Activated CD4-positive, alpha-beta memory T cell treated with anti-CD3 and anti-CD28 coated beads for 36 hours (primary cell): ENCODE measurements at regions not wholly inside any gene's neighbourhood (a gene's known extent, or its start where the extent isn't known, plus 50 kb on each side); places are given as distances from the start of the nearest gene placed in this dataset.

Experiments
- CTCF ChIA-PET: fragments of 350-600 bp; sonication (Branson Sonifier 250); formaldehyde crosslinking; loops from one replicate; lab custom pipeline; 2021; ENCODE audit warnings: antibody characterized with exemption, inconsistent platforms; lab: Charles Lee
- POLR2A ChIA-PET: fragments of 350-600 bp; sonication (Branson Sonifier 250); formaldehyde crosslinking; loops from one replicate; lab custom pipeline; 2021; ENCODE audit warnings: antibody characterized with exemption; lab: Charles Lee
- DNase-seq: peaks from one replicate; pipeline ENCODE4 v3.0.0-alpha.2; 2020
- H3K27ac Mint-ChIP-seq: one replicate; pipeline ENCODE4 v1.8.0; 2021; ENCODE audit warnings: mixed read lengths
- H3K27me3 Mint-ChIP-seq: one replicate; pipeline ENCODE4 v1.8.0; 2021; ENCODE audit warnings: mixed read lengths
- H3K36me3 Mint-ChIP-seq: one replicate; pipeline ENCODE4 v1.8.0; 2021; ENCODE audit warnings: mixed read lengths
- H3K4me1 Mint-ChIP-seq: one replicate; pipeline ENCODE4 v1.8.0; 2021; ENCODE audit warnings: low read depth, mixed read lengths
- H3K4me3 Mint-ChIP-seq: one replicate; pipeline ENCODE4 v1.8.0; 2021; ENCODE audit warnings: mild to moderate bottlenecking, mixed read lengths
- H3K9me3 Mint-ChIP-seq: one replicate; pipeline ENCODE4 v1.8.0; 2021; ENCODE audit warnings: mixed read lengths
- intact Hi-C: fragments of 100-400 bp; cut with micrococcal nuclease; formaldehyde crosslinking; loops from one replicate; pipeline ENCODE4 v1.15.1; 2023

- Mint-ChIP-seq H3K4me3 (no peak overlapping the region), H3K9me3 (peaks cover 7% of the 10 kb centered on the region), H3K27me3 (no peaks in the 10 kb centered on the region), H3K27ac (no peak overlapping the region), H3K36me3 (no peaks in the 10 kb centered on the region), H3K4me1 (no peaks in the 10 kb centered on the region)
- CTCF ChIA-PET, result no interaction called here
- POLR2A ChIA-PET, result no interaction called here
- no peak for DNase-seq
- intact Hi-C loops, result no loop called here
These were observed 1018.8 kb downstream of the AMY1C start for GRCh38 chr1:104768466-104768865.

- intact Hi-C loops, result no loop called here
- no peak for DNase-seq
- Mint-ChIP-seq H3K27ac (no peak overlapping the region), H3K36me3 (no peaks in the 10 kb centered on the region), H3K9me3 (peaks cover 3% of the 10 kb centered on the region), H3K4me3 (no peak overlapping the region), H3K27me3 (no peaks in the 10 kb centered on the region), H3K4me1 (no peaks in the 10 kb centered on the region)
- ChIA-PET CTCF (no interaction called here), POLR2A (no interaction called here)
These were observed 1030.9 kb downstream of the AMY1C start for GRCh38 chr1:104780470-104781078.

- ChIA-PET POLR2A (no interaction called here), CTCF (no interaction called here)
- peaks cover 2% of the 10 kb centered on the region for H3K9me3 Mint-ChIP-seq
- no peak for DNase-seq
- no peak overlapping the region for H3K4me3 Mint-ChIP-seq
- H3K36me3 Mint-ChIP-seq, result no peaks in the 10 kb centered on the region
- H3K27me3 Mint-ChIP-seq, result no peaks in the 10 kb centered on the region
- intact Hi-C loops, result no loop called here
- H3K4me1 Mint-ChIP-seq, result no peaks in the 10 kb centered on the region
- H3K27ac Mint-ChIP-seq, result no peak overlapping the region
These were observed 1036.0 kb downstream of the AMY1C start for GRCh38 chr1:104785575-104786187.

GRCh38 chr1:104787866-104788510 lies 1038.3 kb downstream of the AMY1C start:
- POLR2A ChIA-PET, result no interaction called here
- Mint-ChIP-seq H3K4me1 (no peaks in the 10 kb centered on the region), H3K9me3 (peaks cover 2% of the 10 kb centered on the region), H3K27me3 (no peaks in the 10 kb centered on the region), H3K4me3 (no peak overlapping the region), H3K27ac (no peak overlapping the region), H3K36me3 (no peaks in the 10 kb centered on the region)
- intact Hi-C loops, result no loop called here
- CTCF ChIA-PET, result interaction anchor here (0.6 kb wide), 1 partner anchor 1403 kb away, joined by 3 read pairs; no protein-coding TSS in a partner anchor
- no peak for DNase-seq

GRCh38 chr1:104791030-104791429 lies 1041.3 kb downstream of the AMY1C start:
- Mint-ChIP-seq H3K27me3 (no peaks in the 10 kb centered on the region), H3K9me3 (peaks cover 6% of the 10 kb centered on the region), H3K4me3 (no peak overlapping the region), H3K4me1 (no peaks in the 10 kb centered on the region), H3K36me3 (no peaks in the 10 kb centered on the region), H3K27ac (no peak overlapping the region)
- ChIA-PET POLR2A (no interaction called here), CTCF (no interaction called here)
- DNase-seq, result no peak
- intact Hi-C loops, result no loop called here

GRCh38 chr1:104794035-104794434 lies 1044.3 kb downstream of the AMY1C start:
- intact Hi-C loops, result no loop called here
- DNase-seq, result no peak
- Mint-ChIP-seq H3K4me3 (no peak overlapping the region), H3K9me3 (peaks cover 8% of the 10 kb centered on the region), H3K27me3 (no peaks in the 10 kb centered on the region), H3K36me3 (no peaks in the 10 kb centered on the region), H3K4me1 (no peaks in the 10 kb centered on the region), H3K27ac (no peak overlapping the region)
- POLR2A ChIA-PET, result no interaction called here
- CTCF ChIA-PET, result interaction anchor here (0.6 kb wide), 1 partner anchor 12 kb away, joined by 3 read pairs; no protein-coding TSS in a partner anchor

GRCh38 chr1:104795931-104796330 lies 1046.2 kb downstream of the AMY1C start:
- Mint-ChIP-seq H3K9me3 (peaks cover 12% of the 10 kb centered on the region), H3K27me3 (no peaks in the 10 kb centered on the region), H3K36me3 (no peaks in the 10 kb centered on the region), H3K4me1 (no peaks in the 10 kb centered on the region), H3K4me3 (no peak overlapping the region), H3K27ac (no peak overlapping the region)
- ChIA-PET CTCF (no interaction called here), POLR2A (no interaction called here)
- intact Hi-C loops, result no loop called here
- no peak for DNase-seq

- intact Hi-C loops, result no loop called here
- Mint-ChIP-seq H3K36me3 (no peaks in the 10 kb centered on the region), H3K9me3 (peaks cover 12% of the 10 kb centered on the region), H3K4me1 (no peaks in the 10 kb centered on the region), H3K4me3 (no peak overlapping the region), H3K27ac (no peak overlapping the region), H3K27me3 (no peaks in the 10 kb centered on the region)
- no peak for DNase-seq
- CTCF ChIA-PET, result no interaction called here
- POLR2A ChIA-PET, result no interaction called here
These were observed 1048.3 kb downstream of the AMY1C start for GRCh38 chr1:104797982-104798381.

GRCh38 chr1:104801344-104801743 lies 1051.6 kb downstream of the AMY1C start:
- intact Hi-C loops, result no loop called here
- no peaks in the 10 kb centered on the region for H3K27me3 Mint-ChIP-seq
- peaks cover 9% of the 10 kb centered on the region for H3K9me3 Mint-ChIP-seq
- ChIA-PET POLR2A (no interaction called here), CTCF (no interaction called here)
- H3K4me3 Mint-ChIP-seq, result no peak overlapping the region
- no peak for DNase-seq
- no peaks in the 10 kb centered on the region for H3K4me1 Mint-ChIP-seq
- no peaks in the 10 kb centered on the region for H3K36me3 Mint-ChIP-seq
- no peak overlapping the region for H3K27ac Mint-ChIP-seq

- no peaks in the 10 kb centered on the region for H3K4me1 Mint-ChIP-seq
- H3K27me3 Mint-ChIP-seq, result no peaks in the 10 kb centered on the region
- H3K27ac Mint-ChIP-seq, result no peak overlapping the region
- ChIA-PET POLR2A (no interaction called here), CTCF (no interaction called here)
- H3K36me3 Mint-ChIP-seq, result no peaks in the 10 kb centered on the region
- no peak overlapping the region for H3K4me3 Mint-ChIP-seq
- no peak for DNase-seq
- intact Hi-C loops, result no loop called here
- H3K9me3 Mint-ChIP-seq, result peaks cover 3% of the 10 kb centered on the region
These were observed 1054.4 kb downstream of the AMY1C start for GRCh38 chr1:104804147-104804546.

GRCh38 chr1:104807590-104807989 lies 1057.9 kb downstream of the AMY1C start:
- Mint-ChIP-seq H3K9me3 (no peaks in the 10 kb centered on the region), H3K4me3 (no peak overlapping the region), H3K27me3 (no peaks in the 10 kb centered on the region), H3K4me1 (no peaks in the 10 kb centered on the region), H3K27ac (no peak overlapping the region), H3K36me3 (no peaks in the 10 kb centered on the region)
- DNase-seq, result no peak
- intact Hi-C loops, result no loop called here
- ChIA-PET POLR2A (no interaction called here), CTCF (no interaction called here)

- no peak for DNase-seq
- Mint-ChIP-seq H3K9me3 (peaks cover 9% of the 10 kb centered on the region), H3K4me1 (no peaks in the 10 kb centered on the region), H3K27me3 (no peaks in the 10 kb centered on the region), H3K4me3 (no peak overlapping the region), H3K36me3 (no peaks in the 10 kb centered on the region), H3K27ac (no peak overlapping the region)
- POLR2A ChIA-PET, result no interaction called here
- CTCF ChIA-PET, result no interaction called here
- intact Hi-C loops, result no loop called here
These were observed 1075.7 kb downstream of the AMY1C start for GRCh38 chr1:104825401-104825800.

- Mint-ChIP-seq H3K4me1 (no peaks in the 10 kb centered on the region), H3K36me3 (no peaks in the 10 kb centered on the region), H3K27me3 (no peaks in the 10 kb centered on the region), H3K27ac (no peak overlapping the region), H3K4me3 (no peak overlapping the region), H3K9me3 (peaks cover 36% of the 10 kb centered on the region)
- ChIA-PET POLR2A (no interaction called here), CTCF (no interaction called here)
- intact Hi-C loops, result no loop called here
- no peak for DNase-seq
These were observed 1080.8 kb downstream of the AMY1C start for GRCh38 chr1:104830534-104830933.
